ENCODE measurements at regions not wholly inside any gene's neighbourhood (a gene's known extent, or its start where the extent isn't known, plus 50 kb on each side); places are given as distances from the start of the nearest gene placed in this dataset.

DNA sequence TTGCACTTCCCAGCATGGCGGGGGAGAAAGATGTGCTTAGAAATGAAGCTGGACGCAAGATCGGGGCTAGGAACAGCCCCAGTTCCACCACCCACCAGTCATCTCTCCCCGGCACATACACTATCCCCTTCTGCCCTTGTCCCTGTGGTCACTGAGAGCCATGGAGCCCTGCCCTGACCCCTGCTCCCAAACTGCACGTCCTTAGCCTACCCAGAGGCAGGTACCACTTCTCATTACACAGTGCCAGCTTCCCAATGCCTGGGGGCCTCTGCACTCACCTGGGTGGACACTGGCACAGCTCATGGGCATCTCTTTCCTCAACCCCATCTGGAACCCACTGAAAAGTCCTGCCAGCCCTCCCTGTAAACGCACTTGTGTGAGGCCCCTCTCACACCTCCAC, 139.3 kb upstream of the PRR20G start:
- H3K4me1 Mint-ChIP-seq (ENCODE audit: low read depth) = no peaks in the 10 kb centered on the region
- H3K9me3 Mint-ChIP-seq = no peaks in the 10 kb centered on the region
- H3K4me3 Mint-ChIP-seq = no peak overlapping the region
- H3K27me3 Mint-ChIP-seq (ENCODE audit: low read depth) = peaks cover 23% of the 10 kb centered on the region
- H3K36me3 Mint-ChIP-seq (ENCODE audit: low read depth) = no peaks in the 10 kb centered on the region
- no peak overlapping the region for H3K27ac Mint-ChIP-seq
- no peak for DNase-seq (ENCODE audit: low spot score)

DNA sequence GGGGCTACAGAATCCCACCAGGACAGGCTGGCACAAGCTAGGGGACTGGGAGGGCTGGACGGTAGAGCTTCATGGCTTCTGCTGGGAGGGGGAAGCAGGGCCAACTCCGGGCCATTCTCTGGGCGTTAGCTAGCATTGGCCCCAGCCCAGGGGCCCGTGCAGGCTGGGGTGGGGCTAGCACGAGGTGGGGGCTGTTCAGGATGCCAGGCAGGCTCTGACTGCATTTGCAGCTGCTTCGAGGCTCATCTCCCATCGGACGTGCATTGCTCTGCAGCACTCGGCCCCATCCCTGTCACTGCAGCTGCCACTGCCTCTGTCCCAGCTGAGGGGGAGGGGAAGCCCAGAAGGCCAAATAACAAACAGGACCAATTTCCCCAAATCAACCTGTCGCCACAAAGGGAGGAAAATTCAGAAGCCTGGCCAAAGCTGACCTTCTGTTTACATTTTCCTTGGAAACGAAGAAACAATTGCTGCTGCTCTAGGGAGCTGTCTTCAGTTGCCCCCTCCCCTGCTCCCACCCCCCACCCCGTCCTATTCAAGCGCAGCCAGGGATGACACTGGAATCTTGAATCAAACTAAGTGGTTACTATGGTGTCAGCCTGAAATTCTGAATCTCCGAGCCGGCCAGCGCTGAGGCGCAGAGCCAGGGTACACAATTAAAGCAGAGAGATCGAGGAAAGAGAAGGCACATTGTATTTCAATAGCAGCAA, 138.8 kb upstream of the PRR20G start:
- no peak for DNase-seq (ENCODE audit: low spot score)
- Mint-ChIP-seq H3K9me3 (no peaks in the 10 kb centered on the region), H3K4me1 (ENCODE audit: low read depth) (no peaks in the 10 kb centered on the region), H3K4me3 (no peak overlapping the region), H3K27me3 (ENCODE audit: low read depth) (peaks cover 23% of the 10 kb centered on the region), H3K27ac (no peak overlapping the region), H3K36me3 (ENCODE audit: low read depth) (no peaks in the 10 kb centered on the region)

GRCh38 chr3:127425505-127426443, 137.9 kb upstream of the PRR20G start:
- no peak for DNase-seq (ENCODE audit: low spot score)
- no peaks in the 10 kb centered on the region for H3K36me3 Mint-ChIP-seq (ENCODE audit: low read depth)
- H3K4me1 Mint-ChIP-seq (ENCODE audit: low read depth) = no peaks in the 10 kb centered on the region

GRCh38 chr3:127424766-127425504, 137.1 kb upstream of the PRR20G start:
- Mint-ChIP-seq H3K9me3 (no peaks in the 10 kb centered on the region), H3K4me1 (ENCODE audit: low read depth) (no peaks in the 10 kb centered on the region), H3K27ac (no peak overlapping the region), H3K27me3 (ENCODE audit: low read depth) (peaks cover 20% of the 10 kb centered on the region), H3K4me3 (no peak overlapping the region), H3K36me3 (ENCODE audit: low read depth) (no peaks in the 10 kb centered on the region)
- DNase-seq (ENCODE audit: low spot score) = no peak

More at GRCh38 chr3:127425505-127426443, 137.9 kb upstream of the PRR20G start:
- no peak overlapping the region for H3K4me3 Mint-ChIP-seq
- peaks cover 20% of the 10 kb centered on the region for H3K27me3 Mint-ChIP-seq (ENCODE audit: low read depth)
- H3K9me3 Mint-ChIP-seq = no peaks in the 10 kb centered on the region
- H3K27ac Mint-ChIP-seq = no peak overlapping the region

- Mint-ChIP-seq H3K4me3 (no peak overlapping the region), H3K27me3 (ENCODE audit: low read depth) (peaks cover 22% of the 10 kb centered on the region)
These were observed 136.3 kb upstream of the PRR20G start for GRCh38 chr3:127423856-127424765.

GRCh38 chr3:127422663-127423375, 135.0 kb upstream of the PRR20G start:
- Mint-ChIP-seq H3K4me1 (ENCODE audit: low read depth) (no peaks in the 10 kb centered on the region), H3K27ac (no peak overlapping the region), H3K4me3 (no peak overlapping the region), H3K9me3 (no peaks in the 10 kb centered on the region), H3K27me3 (ENCODE audit: low read depth) (peaks cover 28% of the 10 kb centered on the region), H3K36me3 (ENCODE audit: low read depth) (no peaks in the 10 kb centered on the region)
- no peak for DNase-seq (ENCODE audit: low spot score)

More at GRCh38 chr3:127423856-127424765, 136.3 kb upstream of the PRR20G start:
- H3K27ac Mint-ChIP-seq = no peak overlapping the region
- DNase-seq (ENCODE audit: low spot score) = no peak
- H3K9me3 Mint-ChIP-seq = no peaks in the 10 kb centered on the region
- H3K36me3 Mint-ChIP-seq (ENCODE audit: low read depth) = no peaks in the 10 kb centered on the region
- H3K4me1 Mint-ChIP-seq (ENCODE audit: low read depth) = no peaks in the 10 kb centered on the region

GRCh38 chr3:127421943-127422662, 134.3 kb upstream of the PRR20G start:
- no peak for DNase-seq (ENCODE audit: low spot score)
- Mint-ChIP-seq H3K4me3 (no peak overlapping the region), H3K27me3 (ENCODE audit: low read depth) (peaks cover 31% of the 10 kb centered on the region), H3K9me3 (no peaks in the 10 kb centered on the region), H3K36me3 (ENCODE audit: low read depth) (no peaks in the 10 kb centered on the region), H3K27ac (no peak overlapping the region), H3K4me1 (ENCODE audit: low read depth) (no peaks in the 10 kb centered on the region)

DNA sequence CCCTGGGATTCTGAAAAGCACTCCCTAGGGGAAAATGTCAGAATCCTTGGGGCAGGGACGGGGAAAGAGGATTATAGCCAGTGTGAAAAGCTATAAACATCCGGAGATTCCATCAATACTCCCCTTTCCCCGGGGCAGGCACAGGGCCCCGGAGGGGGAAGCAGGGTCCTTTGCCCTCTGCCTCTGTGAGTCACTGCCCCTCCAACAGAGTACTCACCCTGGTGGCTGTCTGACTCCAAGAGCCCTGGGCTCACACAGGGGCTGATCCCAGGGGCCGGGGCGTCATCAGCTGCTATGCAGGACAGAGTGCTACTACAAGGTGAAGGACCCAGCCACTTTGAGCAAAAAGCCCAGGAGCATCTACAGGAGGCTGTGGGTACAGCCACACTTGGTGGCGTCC, 133.0 kb upstream of the PRR20G start:
- no peak overlapping the region for H3K4me3 Mint-ChIP-seq
- peaks cover 31% of the 10 kb centered on the region for H3K27me3 Mint-ChIP-seq (ENCODE audit: low read depth)
- H3K4me1 Mint-ChIP-seq (ENCODE audit: low read depth) = no peaks in the 10 kb centered on the region

GRCh38 chr3:127419641-127420553, 132.1 kb upstream of the PRR20G start:
- no peak for DNase-seq (ENCODE audit: low spot score)
- Mint-ChIP-seq H3K27me3 (ENCODE audit: low read depth) (peaks cover 35% of the 10 kb centered on the region), H3K9me3 (no peaks in the 10 kb centered on the region), H3K27ac (no peak overlapping the region), H3K4me3 (no peak overlapping the region), H3K36me3 (ENCODE audit: low read depth) (no peaks in the 10 kb centered on the region), H3K4me1 (ENCODE audit: low read depth) (no peaks in the 10 kb centered on the region)

More for the DNA sequence above, 133.0 kb upstream of the PRR20G start:
- no peak for DNase-seq (ENCODE audit: low spot score)
- Mint-ChIP-seq H3K27ac (no peak overlapping the region), H3K36me3 (ENCODE audit: low read depth) (no peaks in the 10 kb centered on the region), H3K9me3 (no peaks in the 10 kb centered on the region)

GRCh38 chr3:127419182-127419581, 131.3 kb upstream of the PRR20G start:
- Mint-ChIP-seq H3K4me3 (no peak overlapping the region), H3K27ac (no peak overlapping the region), H3K4me1 (ENCODE audit: low read depth) (no peaks in the 10 kb centered on the region), H3K9me3 (no peaks in the 10 kb centered on the region), H3K27me3 (ENCODE audit: low read depth) (peaks cover 33% of the 10 kb centered on the region), H3K36me3 (ENCODE audit: low read depth) (no peaks in the 10 kb centered on the region)
- no peak for DNase-seq (ENCODE audit: low spot score)

GRCh38 chr3:127418560-127419147, 130.8 kb upstream of the PRR20G start:
- Mint-ChIP-seq H3K36me3 (ENCODE audit: low read depth) (no peaks in the 10 kb centered on the region), H3K4me1 (ENCODE audit: low read depth) (no peaks in the 10 kb centered on the region), H3K27ac (no peak overlapping the region), H3K9me3 (no peaks in the 10 kb centered on the region), H3K27me3 (ENCODE audit: low read depth) (peaks cover 33% of the 10 kb centered on the region), H3K4me3 (no peak overlapping the region)
- no peak for DNase-seq (ENCODE audit: low spot score)

Data from T-helper 2 cell treated with Interferon-gamma antibody and Interleukin-4, amounts not matched to agents 5 μg/mL and 100 μg/mL, for 36 hours (primary cell).